ENCODE measurements at regions not wholly inside any gene's neighbourhood (a gene's known extent, or its start where the extent isn't known, plus 50 kb on each side); places are given as distances from the start of the nearest gene placed in this dataset.
A peak's percentile ranks its signal among the peaks of the same experiment; 100 is the strongest.

- DNase-seq = no peak
- Histone ChIP-seq H3K9me3 (no peaks in the 10 kb centered on the region), H3K27me3 (no peaks in the 10 kb centered on the region), H3K4me3 (no peak overlapping the region), H3K36me3 (no peaks in the 10 kb centered on the region)
Observed at GRCh38 chr3:72369681-72370080, 478.6 kb downstream of the SHQ1 start.

GRCh38 chr3:72368331-72368975, 479.8 kb downstream of the SHQ1 start:
- Histone ChIP-seq H3K36me3 (no peaks in the 10 kb centered on the region), H3K4me3 (no peak overlapping the region), H3K27me3 (no peaks in the 10 kb centered on the region), H3K9me3 (no peaks in the 10 kb centered on the region)
- peak; percentile 64 for DNase-seq

GRCh38 chr3:72361990-72362389, 486.3 kb downstream of the SHQ1 start:
- no peaks in the 10 kb centered on the region for H3K27me3 ChIP-seq
- no peaks in the 10 kb centered on the region for H3K9me3 ChIP-seq
- no peaks in the 10 kb centered on the region for H3K36me3 ChIP-seq
- no peak overlapping the region for H3K4me3 ChIP-seq
- no peak for DNase-seq

DNA sequence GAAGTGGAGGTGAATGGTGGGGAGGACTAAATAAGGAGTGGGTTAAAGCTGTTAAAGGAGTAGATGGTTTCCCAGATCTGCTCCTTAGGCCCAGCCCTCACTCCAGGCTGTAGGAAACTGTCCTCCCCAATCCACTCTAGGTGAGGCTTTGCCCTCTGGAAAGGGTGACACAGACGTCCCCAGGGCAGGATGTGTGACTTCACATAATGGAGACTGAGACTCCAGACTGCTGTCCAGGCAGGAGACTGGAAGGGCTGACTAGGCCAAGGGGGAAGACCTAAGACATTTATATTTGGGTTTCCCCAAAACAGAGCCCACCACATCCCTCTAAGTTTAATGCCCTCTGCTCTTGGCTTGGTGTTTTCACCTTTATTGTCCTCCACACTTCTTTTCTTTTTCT, 488.5 kb downstream of the SHQ1 start:
- Histone ChIP-seq H3K4me3 (no peak overlapping the region), H3K27me3 (no peaks in the 10 kb centered on the region), H3K9me3 (no peaks in the 10 kb centered on the region), H3K36me3 (no peaks in the 10 kb centered on the region)
- no peak for DNase-seq

GRCh38 chr3:72355168-72355567, 493.1 kb downstream of the SHQ1 start:
- Histone ChIP-seq H3K27me3 (no peaks in the 10 kb centered on the region), H3K9me3 (no peaks in the 10 kb centered on the region), H3K4me3 (no peak overlapping the region), H3K36me3 (no peaks in the 10 kb centered on the region)
- DNase-seq = no peak

- Histone ChIP-seq H3K9me3 (no peaks in the 10 kb centered on the region), H3K36me3 (no peaks in the 10 kb centered on the region), H3K27me3 (no peaks in the 10 kb centered on the region), H3K4me3 (no peak overlapping the region)
- no peak for DNase-seq
Observed at GRCh38 chr3:72354486-72354885, 493.8 kb downstream of the SHQ1 start.

- no peaks in the 10 kb centered on the region for H3K9me3 ChIP-seq
- peak; percentile 34 for DNase-seq
- no peak overlapping the region for H3K4me3 ChIP-seq
- no peaks in the 10 kb centered on the region for H3K27me3 ChIP-seq
- H3K36me3 ChIP-seq = no peaks in the 10 kb centered on the region
Observed at GRCh38 chr3:72353236-72354128, 494.8 kb downstream of the SHQ1 start.

DNA sequence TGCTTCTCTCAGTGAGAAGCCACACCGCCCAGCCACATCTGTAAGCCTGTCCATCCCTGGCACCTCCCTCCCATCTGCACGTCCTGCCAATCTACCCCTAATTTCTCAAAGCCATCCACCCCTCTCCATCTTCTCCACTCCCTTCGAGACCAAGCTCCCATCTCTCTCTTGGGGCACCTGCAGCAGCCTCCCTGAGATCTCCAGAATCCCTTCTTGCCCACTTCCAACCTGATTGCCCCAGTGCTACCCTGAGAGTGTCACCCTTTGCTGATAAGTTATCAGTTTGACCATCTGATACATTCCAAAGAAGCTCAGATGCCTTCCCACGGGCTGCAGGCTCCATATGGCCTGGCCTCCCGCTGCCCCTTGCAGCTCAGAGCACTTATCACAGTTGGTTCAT, 496.1 kb downstream of the SHQ1 start:
- Histone ChIP-seq H3K27me3 (no peaks in the 10 kb centered on the region), H3K9me3 (no peaks in the 10 kb centered on the region), H3K36me3 (no peaks in the 10 kb centered on the region), H3K4me3 (no peak overlapping the region)
- DNase-seq = no peak

DNA sequence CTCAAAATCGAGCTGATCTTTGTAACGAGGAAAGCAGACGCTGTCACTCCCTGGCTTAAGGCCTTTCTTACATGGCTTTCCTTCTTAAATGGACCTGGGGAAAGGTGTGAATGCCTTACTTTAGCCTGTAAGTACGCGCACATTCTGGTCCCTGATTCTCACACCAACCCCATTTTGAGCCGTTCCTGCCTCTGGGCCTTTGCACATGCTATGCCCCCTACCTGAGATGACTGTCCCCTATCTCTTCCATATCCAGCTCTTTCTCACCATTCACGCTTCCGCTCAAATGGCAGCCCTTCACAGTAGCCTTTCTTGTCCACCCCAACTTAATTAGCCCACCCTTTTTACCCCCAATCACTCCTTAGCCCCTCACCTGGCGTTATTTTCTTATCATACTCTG, 496.7 kb downstream of the SHQ1 start:
- no peaks in the 10 kb centered on the region for H3K9me3 ChIP-seq

GRCh38 chr3:72350761-72351505, 497.3 kb downstream of the SHQ1 start:
- H3K9me3 ChIP-seq = no peaks in the 10 kb centered on the region
- H3K27me3 ChIP-seq = no peaks in the 10 kb centered on the region
- no peaks in the 10 kb centered on the region for H3K36me3 ChIP-seq
- no peak overlapping the region for H3K4me3 ChIP-seq
- no peak for DNase-seq

More for the DNA sequence above, 496.7 kb downstream of the SHQ1 start:
- Histone ChIP-seq H3K4me3 (no peak overlapping the region), H3K36me3 (no peaks in the 10 kb centered on the region), H3K27me3 (no peaks in the 10 kb centered on the region)
- no peak for DNase-seq

- Histone ChIP-seq H3K36me3 (no peaks in the 10 kb centered on the region), H3K9me3 (no peaks in the 10 kb centered on the region), H3K4me3 (no peak overlapping the region), H3K27me3 (no peaks in the 10 kb centered on the region)
- no peak for DNase-seq
Observed at GRCh38 chr3:72348357-72348756, 499.9 kb downstream of the SHQ1 start.

- no peaks in the 10 kb centered on the region for H3K9me3 ChIP-seq
- no peaks in the 10 kb centered on the region for H3K27me3 ChIP-seq
- peak; percentile 98 for DNase-seq
- no peaks in the 10 kb centered on the region for H3K36me3 ChIP-seq
- no peak overlapping the region for H3K4me3 ChIP-seq
Observed at GRCh38 chr3:72347819-72348319, 500.4 kb downstream of the SHQ1 start.

- Histone ChIP-seq H3K36me3 (no peaks in the 10 kb centered on the region), H3K27me3 (no peaks in the 10 kb centered on the region), H3K4me3 (no peak overlapping the region), H3K9me3 (no peaks in the 10 kb centered on the region)
- peak; percentile 83 for DNase-seq
Observed at GRCh38 chr3:72346526-72346926, 501.7 kb downstream of the SHQ1 start.

DNA sequence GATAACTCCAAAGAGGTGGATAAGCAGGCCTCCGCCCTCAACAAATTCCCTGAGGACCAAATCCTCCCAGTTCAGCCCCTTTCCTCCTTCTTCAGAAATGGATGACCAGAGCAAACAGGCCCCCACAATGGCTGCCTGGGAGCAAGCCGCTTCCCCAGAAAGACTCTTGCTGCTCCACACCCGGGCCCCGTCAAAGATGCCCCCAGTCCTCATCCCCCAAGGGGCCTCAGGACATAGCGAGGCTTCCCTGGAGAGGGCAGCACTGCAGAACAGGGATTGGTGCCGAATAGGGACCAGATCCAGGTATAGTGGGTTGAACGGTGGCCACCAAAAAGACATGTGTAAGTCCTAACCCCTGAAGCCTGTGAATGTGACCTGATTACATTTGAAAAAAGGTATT, 502.3 kb downstream of the SHQ1 start:
- H3K27me3 ChIP-seq = no peaks in the 10 kb centered on the region
- no peaks in the 10 kb centered on the region for H3K36me3 ChIP-seq
- no peak for DNase-seq
- no peaks in the 10 kb centered on the region for H3K9me3 ChIP-seq
- H3K4me3 ChIP-seq = no peak overlapping the region

GRCh38 chr3:72345237-72345878, 502.9 kb downstream of the SHQ1 start:
- Histone ChIP-seq H3K36me3 (no peaks in the 10 kb centered on the region), H3K9me3 (no peaks in the 10 kb centered on the region), H3K4me3 (no peak overlapping the region), H3K27me3 (no peaks in the 10 kb centered on the region)
- no peak for DNase-seq

- Histone ChIP-seq H3K36me3 (no peaks in the 10 kb centered on the region), H3K9me3 (no peaks in the 10 kb centered on the region), H3K4me3 (no peak overlapping the region), H3K27me3 (no peaks in the 10 kb centered on the region)
- DNase-seq = no peak
Observed at GRCh38 chr3:72344647-72345046, 503.6 kb downstream of the SHQ1 start.

GRCh38 chr3:72344236-72344635, 504.0 kb downstream of the SHQ1 start:
- no peak for DNase-seq
- Histone ChIP-seq H3K4me3 (no peak overlapping the region), H3K36me3 (no peaks in the 10 kb centered on the region), H3K27me3 (no peaks in the 10 kb centered on the region), H3K9me3 (no peaks in the 10 kb centered on the region)
